K562 (cell line): ENCODE measurements at regions not wholly inside any gene's neighbourhood (a gene's known extent, or its start where the extent isn't known, plus 50 kb on each side); places are given as distances from the start of the nearest gene placed in this dataset.

Experiments used
- ATAC-seq: fragments of 200-7000 bp; cut with Tn5 transposase; 3 replicates; pipeline ENCODE4 v1.9.1; 2020; ENCODE audit warnings: moderate library complexity
- BruUV-seq: library from RNA; stranded (reverse); fragments of 400-500 nt; replicated peaks from 2 replicates; lab custom pipeline; 2021; lab: Mats Ljungman, UMichigan
- CTCF ChIA-PET: fragments of 300-600 bp; formaldehyde crosslinking; extraction: SDS; loops from one replicate; lab custom pipeline; 2021; ENCODE audit warnings: low intra/inter-chr PET ratio; lab: Yijun Ruan, JAX
- POLR2A ChIA-PET: fragments of 300-600, 350-650 bp; sonication (Branson Sonifier 250); formaldehyde crosslinking; extraction: SDS; loops from one replicate; lab custom pipeline; 2021; ENCODE audit warnings: antibody characterized with exemption, inconsistent platforms; lab: Yijun Ruan, JAX
- DNase-seq, 4 experiments: peaks; one replicate each; pipeline versions ENCODE4 v3.0.0 to v3.0.0-alpha.2; 2011 to 2018; ENCODE audit warnings: low spot score in 3 of 4, mixed read lengths in 3 of 4; ENCODE audit errors: extremely low read depth in 1 of 4
- FAIRE-seq: peaks from 2 replicates; lab custom pipeline; 2011; peaks lifted over from hg19 to GRCh38; lab: Jason Lieb, UNC
- H2AFZ ChIP-seq: 2 replicates; pipeline ENCODE4 v1.6.0; 2011; ENCODE audit warnings: low read depth, low read length, control low read depth, inconsistent platforms
- H3K27ac ChIP-seq: fragments of 200-600 bp; 3 replicates; pipeline ENCODE4 v1.8.0; 2011; ENCODE audit warnings: low read depth, mild to moderate bottlenecking, control low read depth, inconsistent platforms, low read length, moderate library complexity, mixed read lengths; ENCODE audit errors: extremely low read depth
- H3K27me3 ChIP-seq, 2 experiments: fragments of 300-600 bp in 1 of 2; 2 replicates in 1 of 2; 3 replicates in 1 of 2; pipeline versions ENCODE4 v1.6.0 to v1.8.0; 2011; ENCODE audit warnings: inconsistent platforms in 2 of 2, low read length in 2 of 2, mild to moderate bottlenecking in 1 of 2, mixed read lengths in 1 of 2, moderate library complexity in 1 of 2; ENCODE audit not compliant: control insufficient read depth in 2 of 2, insufficient read depth in 2 of 2
- H3K36me3 ChIP-seq: fragments of 300-600 bp; 3 replicates; pipeline ENCODE4 v1.8.0; 2011; ENCODE audit warnings: mild to moderate bottlenecking, low read length, inconsistent platforms; ENCODE audit not compliant: control insufficient read depth, insufficient read depth
- H3K4me1 ChIP-seq, 2 experiments: fragments of 200-600 bp in 1 of 2; replicated peaks in 1 of 2; 2 replicates in 1 of 2; 3 replicates in 1 of 2; pipeline versions ENCODE4 v1.5.1 to v1.8.0; 2011; ENCODE audit warnings: inconsistent platforms in 2 of 2, low read length in 2 of 2, mild to moderate bottlenecking in 1 of 2, mixed read lengths in 1 of 2, moderate library complexity in 1 of 2; ENCODE audit not compliant: control insufficient read depth in 2 of 2, insufficient read depth in 2 of 2
- H3K4me2 ChIP-seq: 2 replicates; pipeline ENCODE4 v1.6.1; 2011; ENCODE audit warnings: low read length, control low read depth, inconsistent platforms, mixed read lengths; ENCODE audit not compliant: insufficient read depth
- H3K4me3 ChIP-seq: fragments of 200-600 bp; sonication (generic), shearing (Covaris generic); 2 replicates; pipeline ENCODE4 v1.5.1; 2016; ENCODE audit warnings: control low read depth, inconsistent platforms
- H3K79me2 ChIP-seq: fragments of 200-600 bp; 3 replicates; pipeline ENCODE4 v1.8.0; 2011; ENCODE audit warnings: low read length, inconsistent platforms; ENCODE audit not compliant: control insufficient read depth, insufficient read depth
- H3K9ac ChIP-seq, 2 experiments: 2 replicates each; pipeline versions ENCODE4 v1.6.0 to v1.6.1; 2011; ENCODE audit warnings: low read depth in 2 of 2, low read length in 2 of 2, control low read depth in 1 of 2, inconsistent platforms in 1 of 2, mild to moderate bottlenecking in 1 of 2, mixed read lengths in 1 of 2; ENCODE audit not compliant: insufficient read depth in 1 of 2
- H3K9me1 ChIP-seq: one replicate; pipeline ENCODE4 v1.6.0; 2011; ENCODE audit warnings: inconsistent platforms, mild to moderate bottlenecking, low read length, moderate library complexity; ENCODE audit not compliant: control insufficient read depth, insufficient read depth
- H3K9me3 ChIP-seq: replicated peaks from 2 replicates; pipeline ENCODE4 v1.5.1; 2011; ENCODE audit warnings: low read depth, low read length, inconsistent platforms; ENCODE audit not compliant: control insufficient read depth, insufficient read depth
- H4K20me1 ChIP-seq: replicated peaks from 2 replicates; pipeline ENCODE4 v1.6.1; 2011; ENCODE audit warnings: low read length, inconsistent platforms, mixed read lengths; ENCODE audit not compliant: control insufficient read depth, insufficient read depth
- C11orf30 ChIP-seq: fragments of 450-650 bp; IDR thresholded peaks from 2 replicates; pipeline ENCODE4 v1.6.1; 2016; ENCODE audit warnings: low read depth, mild to moderate bottlenecking
- CREBBP ChIP-seq: IDR thresholded peaks from one replicate; pipeline ENCODE4 v1.6.1; 2012; ENCODE audit warnings: low read depth, mild to moderate bottlenecking, control low read depth, inconsistent platforms, low read length
- DIDO1 ChIP-seq: fragments of 450-650 bp; IDR thresholded peaks from 2 replicates; pipeline ENCODE4 v1.6.1; 2016; ENCODE audit warnings: low read depth, missing biosample characterization, missing genetic modification characterization
- ETS2 ChIP-seq: IDR thresholded peaks from 2 replicates; pipeline ENCODE4 v1.6.1; 2016; ENCODE audit warnings: borderline replicate concordance, missing genetic modification characterization, mild to moderate bottlenecking, moderate library complexity, missing compliant biosample characterization; ENCODE audit not compliant: poor library complexity, severe bottlenecking
- HIVEP1 ChIP-seq: fragments of 250-450 bp; sonication (Bioruptor Pico); IDR thresholded peaks from 2 replicates; pipeline ENCODE4 v1.4.0; 2020; ENCODE audit warnings: mild to moderate bottlenecking
- HNRNPL ChIP-seq: fragments of 200-400 bp; formaldehyde crosslinking; IDR thresholded peaks from 2 replicates; pipeline ENCODE4 v1.6.1; 2017; ENCODE audit warnings: low read depth, mild to moderate bottlenecking, low read length
- IRF2 ChIP-seq: sonication (generic); formaldehyde crosslinking; IDR thresholded peaks from 2 replicates; pipeline ENCODE4 v1.8.1; 2022; ENCODE audit warnings: mild to moderate bottlenecking, missing genetic modification reagents
- KLF10 ChIP-seq: fragments of 250-450 bp; sonication (Bioruptor Pico); IDR thresholded peaks from 2 replicates; pipeline ENCODE4 v1.6.1; 2021; ENCODE audit warnings: matching md5 sums
- MTA2 ChIP-seq: fragments of 450-650 bp; IDR thresholded peaks from 2 replicates; pipeline ENCODE4 v1.6.1; 2016; ENCODE audit warnings: low read depth
- PATZ1 ChIP-seq: fragments of 250-450 bp; sonication (Bioruptor Pico); IDR thresholded peaks from 2 replicates; pipeline ENCODE4 v1.5.0; 2020; ENCODE audit warnings: mild to moderate bottlenecking, borderline replicate concordance
- RBFOX2 ChIP-seq: fragments of 200-400 bp; formaldehyde crosslinking; IDR thresholded peaks from 2 replicates; pipeline ENCODE4 v1.6.1; 2017; ENCODE audit warnings: low read depth, mild to moderate bottlenecking, low read length, moderate library complexity
- SAFB ChIP-seq: fragments of 200-400 bp; formaldehyde crosslinking; IDR thresholded peaks from 2 replicates; pipeline ENCODE4 v1.6.1; 2017; ENCODE audit warnings: low read depth, low read length, borderline replicate concordance
- SLC30A9 ChIP-seq: fragments of 250-450 bp; sonication (Bioruptor Pico); IDR thresholded peaks from 2 replicates; pipeline ENCODE4 v1.8.0; 2022; ENCODE audit warnings: mild to moderate bottlenecking, moderate library complexity
- SPI1 ChIP-seq: IDR thresholded peaks from 2 replicates; pipeline ENCODE4 v1.6.1; 2011; ENCODE audit warnings: low read depth, low read length, control low read depth, borderline replicate concordance
- THAP7 ChIP-seq: fragments of 250-450 bp; sonication (Bioruptor Pico); IDR thresholded peaks from 2 replicates; pipeline ENCODE4 v1.5.0; 2021
- TSC22D4 ChIP-seq: fragments of 450-650 bp; IDR thresholded peaks from 2 replicates; pipeline ENCODE4 v1.6.1; 2016; ENCODE audit warnings: missing genetic modification characterization, missing biosample characterization, control low read depth
- ZBTB26 ChIP-seq: fragments of 450-650 bp; formaldehyde crosslinking; IDR thresholded peaks from 2 replicates; pipeline ENCODE4 v1.4.0; 2022; ENCODE audit warnings: missing genetic modification characterization
- ZC3H8 ChIP-seq: fragments of 450-650 bp; IDR thresholded peaks from 2 replicates; pipeline ENCODE4 v1.6.1; 2017
- ZNF282 ChIP-seq: sonication (generic); formaldehyde crosslinking; IDR thresholded peaks from 2 replicates; pipeline ENCODE4 v1.8.1; 2023; ENCODE audit warnings: missing genetic modification reagents
- ZNF699 ChIP-seq: fragments of 250-450 bp; sonication (Bioruptor Pico); IDR thresholded peaks from 2 replicates; pipeline ENCODE4 v1.8.0; 2021; ENCODE audit warnings: mild to moderate bottlenecking, moderate library complexity; ENCODE audit not compliant: insufficient replicate concordance
- ZNF77 ChIP-seq: fragments of 250-450 bp; sonication (Bioruptor Pico); IDR thresholded peaks from 2 replicates; pipeline ENCODE4 v1.5.0; 2020
- WGBS: fragments of 100-300 bp; shearing (Covaris generic); methylation state at CpG from one replicate; pipeline ENCODE4 v1.1.6; 2016; ENCODE audit warnings: low coverage, mixed read lengths; ENCODE audit not compliant: insufficient coverage; ENCODE audit errors: missing lambda C conversion rate; 5-methylcytosine and 5-hydroxymethylcytosine counted together
- in situ Hi-C: fragments of 300-500 bp; cut with MboI; formaldehyde crosslinking; loops from 4 replicates; pipeline ENCODE4 v1.15.0; 2018; ENCODE audit warnings: inconsistent platforms, mixed read lengths
- intact Hi-C: fragments of 100-400 bp; cut with micrococcal nuclease; formaldehyde crosslinking; loops from 2 replicates; pipeline ENCODE4 v1.14.2; 2022

- TF ChIP-seq HNRNPL (no peak), C11orf30 (no peak), DIDO1 (tag) (no peak), RBFOX2 (no peak), ZBTB26 (CRISPR knock-in tag) (no peak)
Observed at GRCh38 chr5:51091816-51092215, 291.4 kb upstream of the ISL1 start (continued).

- in situ Hi-C loops: no loop called here
- no peak for TF ChIP-seq ZNF282 (CRISPR knock-in tag)
- TF ChIP-seq RBFOX2: no peak
- no peak for TF ChIP-seq SLC30A9 (CRISPR knock-in tag)
- no peak for TF ChIP-seq THAP7 (CRISPR knock-in tag)
- TF ChIP-seq SPI1: no peak
- TF ChIP-seq ZNF699: no peak
- no peak for TF ChIP-seq MTA2
- no peak for TF ChIP-seq ETS2 (tag)
- no peak for TF ChIP-seq ZC3H8
- no peak for TF ChIP-seq HIVEP1 (CRISPR knock-in tag)
- no peak for TF ChIP-seq KLF10
- no peak for TF ChIP-seq IRF2 (CRISPR knock-in tag)
- TF ChIP-seq CREBBP: no peak
- TF ChIP-seq TSC22D4 (tag): no peak
- TF ChIP-seq SAFB: no peak
- no peak for TF ChIP-seq ZNF77
- no peak for TF ChIP-seq PATZ1 (CRISPR knock-in tag)
Observed at GRCh38 chr5:51095486-51095885, 287.8 kb upstream of the ISL1 start.

More at GRCh38 chr5:51095486-51095885, 287.8 kb upstream of the ISL1 start:
- 29% methylated on average over 8 of the region's 8 CpGs for WGBS
- no peak overlapping the region for H3K9ac ChIP-seq
- no peaks in the 10 kb centered on the region for H3K27me3 ChIP-seq
- H3K9me3 ChIP-seq: no peaks in the 10 kb centered on the region
- BruUV-seq: no TSS peak
- no peak overlapping the region for H2AFZ ChIP-seq
- H4K20me1 ChIP-seq: no peaks in the 10 kb centered on the region
- FAIRE-seq: no peak
- no peak overlapping the region for H3K27ac ChIP-seq
- POLR2A ChIA-PET: no interaction called here
- intact Hi-C loops: no loop called here
- no peak for ATAC-seq
- CTCF ChIA-PET: no interaction called here
- H3K36me3 ChIP-seq: no peaks in the 10 kb centered on the region; the same call in 2 of the 3 replicates
- H3K9me1 ChIP-seq: no peaks in the 10 kb centered on the region
- H3K4me2 ChIP-seq: no peak overlapping the region
- H3K4me1 ChIP-seq: no peaks in the 10 kb centered on the region
- DNase-seq: no peak
- H3K4me3 ChIP-seq: no peak overlapping the region
- no peaks in the 10 kb centered on the region for H3K79me2 ChIP-seq
